ENCODE measurements at regions not wholly inside any gene's neighbourhood (a gene's known extent, or its start where the extent isn't known, plus 50 kb on each side); places are given as distances from the start of the nearest gene placed in this dataset.
A peak's percentile ranks its signal among the peaks of the same experiment; 100 is the strongest.

DNA sequence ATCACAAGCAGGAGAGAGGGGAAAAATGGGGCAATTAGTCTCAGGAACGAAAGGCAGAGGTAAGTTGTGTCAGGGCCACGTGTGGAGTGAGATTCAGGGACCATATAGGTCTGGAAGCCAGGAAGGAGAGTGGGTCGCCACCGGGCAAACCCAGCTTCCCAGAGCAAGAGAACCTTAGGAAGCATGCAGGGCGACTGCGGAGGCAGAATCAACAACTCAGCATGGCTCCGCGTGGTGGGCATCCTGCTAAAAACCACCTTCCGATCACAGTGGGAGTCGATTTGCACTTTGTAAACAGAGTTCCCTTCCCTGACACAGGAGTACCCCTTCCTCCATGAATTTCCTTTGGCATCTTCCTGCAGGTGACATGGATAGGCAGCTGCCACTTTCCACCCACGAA, 114.6 kb downstream of the TTC32 start:
- H3K27ac ChIP-seq (ENCODE audit: insufficient read length, low read depth, low read length), result no peak overlapping the region
- H2BK20ac ChIP-seq (ENCODE audit: low read depth, low read length, poor library complexity, severe bottlenecking), result no peak overlapping the region
- no peak overlapping the region for H4K8ac ChIP-seq (replicated peaks; ENCODE audit: insufficient read length, low read depth, low read length)
- no peak overlapping the region for H2AK5ac ChIP-seq (ENCODE audit: insufficient read length, low read length)
- peaks cover 9% of the 10 kb centered on the region; the same call in 1 of the 2 replicates for H3K4me1 ChIP-seq (ENCODE audit: insufficient read depth, low read length)
- Mint-ChIP-seq H3K27ac (peak overlapping the region in 1 of 3 experiments; percentile 31; a peak in 2 of 7 replicates), H3K9me3 (no peaks in the 10 kb centered on the region), H3K4me3 (no peak overlapping the region), H3K4me1 (peaks cover 19 to 24% of the 10 kb centered on the region in 2 experiments), H3K36me3 (ENCODE audit: insufficient read depth in 1 of 3, low read depth in 3 of 3) (no peaks in the 10 kb centered on the region; a peak in 2 of 7 replicates), H3K27me3 (ENCODE audit: low read depth) (peaks cover 7% of the 10 kb centered on the region)
- no peak overlapping the region for H2BK5ac ChIP-seq (ENCODE audit: insufficient read length, low read length)
- H2BK120ac ChIP-seq (ENCODE audit: low read depth, low read length, poor library complexity, severe bottlenecking), result no peak overlapping the region
- no peaks in the 10 kb centered on the region for H4K20me1 ChIP-seq (ENCODE audit: control insufficient read depth, insufficient read depth, insufficient read length)
- no peak overlapping the region for H4K91ac ChIP-seq (ENCODE audit: insufficient read length, low read depth, low read length)
- no peaks in the 10 kb centered on the region for H3K9me3 ChIP-seq (ENCODE audit: control insufficient read depth, low read depth, low read length)
- no peak overlapping the region for H4K5ac ChIP-seq (ENCODE audit: insufficient read length, low read depth, low read length)
- no peak for DNase-seq
- no peaks in the 10 kb centered on the region for H3K79me2 ChIP-seq (ENCODE audit: insufficient read depth, low read length)
- H3K23ac ChIP-seq (ENCODE audit: insufficient read length, low read depth, low read length), result no peak overlapping the region
- WGBS (ENCODE audit: extremely low coverage, insufficient read length, low lambda C conversion rate), result no CpG with 5 or more reads among the region's 11 CpGs
- no peak overlapping the region for H3K14ac ChIP-seq (ENCODE audit: insufficient read depth, low read length)
- H3K9ac ChIP-seq (ENCODE audit: extremely low read depth, insufficient read length, low read length), result no peak overlapping the region
- TF ChIP-seq, protein P1, sequence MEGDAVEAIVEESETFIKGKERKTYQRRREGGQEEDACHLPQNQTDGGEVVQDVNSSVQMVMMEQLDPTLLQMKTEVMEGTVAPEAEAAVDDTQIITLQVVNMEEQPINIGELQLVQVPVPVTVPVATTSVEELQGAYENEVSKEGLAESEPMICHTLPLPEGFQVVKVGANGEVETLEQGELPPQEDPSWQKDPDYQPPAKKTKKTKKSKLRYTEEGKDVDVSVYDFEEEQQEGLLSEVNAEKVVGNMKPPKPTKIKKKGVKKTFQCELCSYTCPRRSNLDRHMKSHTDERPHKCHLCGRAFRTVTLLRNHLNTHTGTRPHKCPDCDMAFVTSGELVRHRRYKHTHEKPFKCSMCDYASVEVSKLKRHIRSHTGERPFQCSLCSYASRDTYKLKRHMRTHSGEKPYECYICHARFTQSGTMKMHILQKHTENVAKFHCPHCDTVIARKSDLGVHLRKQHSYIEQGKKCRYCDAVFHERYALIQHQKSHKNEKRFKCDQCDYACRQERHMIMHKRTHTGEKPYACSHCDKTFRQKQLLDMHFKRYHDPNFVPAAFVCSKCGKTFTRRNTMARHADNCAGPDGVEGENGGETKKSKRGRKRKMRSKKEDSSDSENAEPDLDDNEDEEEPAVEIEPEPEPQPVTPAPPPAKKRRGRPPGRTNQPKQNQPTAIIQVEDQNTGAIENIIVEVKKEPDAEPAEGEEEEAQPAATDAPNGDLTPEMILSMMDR (conservative IDR thresholded peaks at IDR 0.05), result no peak
- H2AFZ ChIP-seq (ENCODE audit: low read length), result no peak overlapping the region
- no peak overlapping the region for H3K4ac ChIP-seq (ENCODE audit: low read depth, low read length)
- no peak overlapping the region for H2BK12ac ChIP-seq (ENCODE audit: insufficient read length, low read depth, low read length)
- no peak overlapping the region for H3K18ac ChIP-seq (ENCODE audit: insufficient read length, low read depth, low read length)
- H2BK15ac ChIP-seq (ENCODE audit: low read depth, low read length), result no peak overlapping the region
- no peaks in the 10 kb centered on the region for H3K23me2 ChIP-seq (ENCODE audit: insufficient read length, low read depth, low read length, poor library complexity, severe bottlenecking)
- no peak overlapping the region for H3T11ph ChIP-seq (ENCODE audit: low read length)
- H3K79me1 ChIP-seq (ENCODE audit: insufficient read depth, low read depth, low read length, poor library complexity, severe bottlenecking), result no peaks in the 10 kb centered on the region
- H3K4me2 ChIP-seq (ENCODE audit: insufficient read depth, insufficient read length, low read length), result no peak overlapping the region
- H3K27me3 ChIP-seq (ENCODE audit: insufficient read depth, low read length), result no peaks in the 10 kb centered on the region; the same call in 1 of the 2 replicates
- no peak overlapping the region for H3K56ac ChIP-seq (ENCODE audit: insufficient read length, low read depth, low read length)

All from H9 (cell line).